H9 (cell line): ENCODE measurements at regions not wholly inside any gene's neighbourhood (a gene's known extent, or its start where the extent isn't known, plus 50 kb on each side); places are given as distances from the start of the nearest gene placed in this dataset.

Experiments used
- DNase-seq: peaks from one replicate; pipeline ENCODE4 v3.0.0-alpha.2; 2017
- H2AFZ ChIP-seq: one replicate; pipeline ENCODE4 v1.6.1; 2013; ENCODE audit warnings: mild to moderate bottlenecking, low read length, control low read depth, moderate library complexity
- H2AK5ac ChIP-seq: 2 replicates; pipeline ENCODE4 v1.6.1; 2013; ENCODE audit warnings: low read length, control low read depth, mixed read lengths; ENCODE audit not compliant: insufficient read length
- H2BK120ac ChIP-seq: one replicate; pipeline ENCODE4 v1.6.1; 2013; ENCODE audit warnings: low read depth, mild to moderate bottlenecking, low read length, control low read depth, inconsistent platforms; ENCODE audit not compliant: poor library complexity, severe bottlenecking
- H2BK12ac ChIP-seq: 2 replicates; pipeline ENCODE4 v1.6.1; 2013; ENCODE audit warnings: low read length, control low read depth, mixed read lengths, low read depth; ENCODE audit not compliant: insufficient read length
- H2BK15ac ChIP-seq: 2 replicates; pipeline ENCODE4 v1.6.1; 2013; ENCODE audit warnings: low read depth, low read length, control low read depth
- H2BK20ac ChIP-seq: one replicate; pipeline ENCODE4 v1.6.1; 2013; ENCODE audit warnings: low read depth, mild to moderate bottlenecking, low read length, control low read depth, inconsistent platforms; ENCODE audit not compliant: poor library complexity, severe bottlenecking
- H2BK5ac ChIP-seq: 2 replicates; pipeline ENCODE4 v1.6.1; 2013; ENCODE audit warnings: low read length, control low read depth, mixed read lengths; ENCODE audit not compliant: insufficient read length
- H3K14ac ChIP-seq: 2 replicates; pipeline ENCODE4 v1.6.1; 2013; ENCODE audit warnings: low read length, control low read depth; ENCODE audit not compliant: insufficient read depth
- H3K18ac ChIP-seq: 2 replicates; pipeline ENCODE4 v1.6.1; 2013; ENCODE audit warnings: low read depth, mild to moderate bottlenecking, mixed read lengths, low read length, control low read depth; ENCODE audit not compliant: insufficient read length
- H3K23ac ChIP-seq: 2 replicates; pipeline ENCODE4 v1.6.1; 2013; ENCODE audit warnings: low read length, control low read depth, mixed read lengths, low read depth; ENCODE audit not compliant: insufficient read length
- H3K23me2 ChIP-seq: 2 replicates; pipeline ENCODE4 v1.6.1; 2013; ENCODE audit warnings: low read depth, mild to moderate bottlenecking, mixed read lengths, low read length, control low read depth; ENCODE audit not compliant: insufficient read length, poor library complexity, severe bottlenecking
- H3K27ac ChIP-seq: 2 replicates; pipeline ENCODE4 v1.5.1; 2013; ENCODE audit warnings: low read length, control low read depth, mixed read lengths, low read depth; ENCODE audit not compliant: insufficient read length
- H3K27me3 ChIP-seq: 2 replicates; pipeline ENCODE4 v1.6.1; 2013; ENCODE audit warnings: low read length, control low read depth, inconsistent platforms; ENCODE audit not compliant: insufficient read depth
- H3K4ac ChIP-seq: 2 replicates; pipeline ENCODE4 v1.6.1; 2013; ENCODE audit warnings: low read depth, mild to moderate bottlenecking, control low read depth, inconsistent platforms, low read length, moderate library complexity
- H3K4me1 ChIP-seq: 2 replicates; pipeline ENCODE4 v1.6.1; 2013; ENCODE audit warnings: low read length, control low read depth, inconsistent platforms; ENCODE audit not compliant: insufficient read depth
- H3K4me2 ChIP-seq: 2 replicates; pipeline ENCODE4 v1.6.1; 2013; ENCODE audit warnings: low read length, control low read depth, mixed read lengths; ENCODE audit not compliant: insufficient read length, insufficient read depth
- H3K56ac ChIP-seq: 2 replicates; pipeline ENCODE4 v1.6.1; 2013; ENCODE audit warnings: low read depth, mild to moderate bottlenecking, mixed read lengths, low read length, control low read depth; ENCODE audit not compliant: insufficient read length
- H3K79me1 ChIP-seq: 2 replicates; pipeline ENCODE4 v1.6.1; 2013; ENCODE audit warnings: low read depth, mild to moderate bottlenecking, moderate library complexity, low read length, control low read depth, inconsistent platforms; ENCODE audit not compliant: insufficient read depth, poor library complexity, severe bottlenecking
- H3K79me2 ChIP-seq: 2 replicates; pipeline ENCODE4 v1.6.1; 2013; ENCODE audit warnings: low read length, control low read depth, inconsistent platforms; ENCODE audit not compliant: insufficient read depth
- H3K9ac ChIP-seq: 2 replicates; pipeline ENCODE4 v1.6.1; 2013; ENCODE audit warnings: low read length, control low read depth, mixed read lengths; ENCODE audit not compliant: insufficient read length; ENCODE audit errors: extremely low read depth
- H3K9me3 ChIP-seq: one replicate; pipeline ENCODE4 v1.6.1; 2013; ENCODE audit warnings: low read depth, low read length, inconsistent platforms; ENCODE audit not compliant: control insufficient read depth
- H3T11ph ChIP-seq: one replicate; pipeline ENCODE4 v1.6.1; 2013; ENCODE audit warnings: mild to moderate bottlenecking, low read length, control low read depth, inconsistent platforms
- H4K20me1 ChIP-seq: one replicate; pipeline ENCODE4 v1.6.1; 2013; ENCODE audit not compliant: control insufficient read depth, insufficient read length, insufficient read depth
- H4K5ac ChIP-seq: 2 replicates; pipeline ENCODE4 v1.6.1; 2013; ENCODE audit warnings: low read depth, mild to moderate bottlenecking, mixed read lengths, low read length, control low read depth; ENCODE audit not compliant: insufficient read length
- H4K8ac ChIP-seq: replicated peaks from 2 replicates; pipeline ENCODE4 v1.6.1; 2013; ENCODE audit warnings: low read length, control low read depth, mixed read lengths, low read depth; ENCODE audit not compliant: insufficient read length
- H4K91ac ChIP-seq: 2 replicates; pipeline ENCODE4 v1.6.1; 2013; ENCODE audit warnings: low read depth, mild to moderate bottlenecking, moderate library complexity, mixed read lengths, low read length, control low read depth; ENCODE audit not compliant: insufficient read length
- H3K27ac Mint-ChIP-seq, 3 experiments: 2 replicates in 2 of 3; 3 replicates in 1 of 3; pipeline ENCODE4 v1.8.0; 2020 to 2021; ENCODE audit warnings: mixed read lengths in 3 of 3, mild to moderate bottlenecking in 1 of 3, moderate library complexity in 1 of 3
- H3K27me3 Mint-ChIP-seq: 2 replicates; pipeline ENCODE4 v1.8.0; 2021; ENCODE audit warnings: low read depth, mild to moderate bottlenecking, moderate library complexity, mixed read lengths
- H3K36me3 Mint-ChIP-seq, 3 experiments: 2 replicates in 2 of 3; 3 replicates in 1 of 3; pipeline ENCODE4 v1.8.0; 2020 to 2021; ENCODE audit warnings: low read depth in 3 of 3, mixed read lengths in 3 of 3; ENCODE audit not compliant: insufficient read depth in 1 of 3
- H3K4me1 Mint-ChIP-seq, 2 experiments: 2 replicates each; pipeline ENCODE4 v1.8.0; 2020; ENCODE audit warnings: mixed read lengths in 2 of 2
- H3K4me3 Mint-ChIP-seq, 2 experiments: 2 replicates in 1 of 2; 3 replicates in 1 of 2; pipeline ENCODE4 v1.8.0; 2020 to 2021; ENCODE audit warnings: mild to moderate bottlenecking in 2 of 2, mixed read lengths in 2 of 2, moderate library complexity in 1 of 2
- H3K9me3 Mint-ChIP-seq, 2 experiments: 2 replicates in 1 of 2; 3 replicates in 1 of 2; pipeline ENCODE4 v1.8.0; 2020; ENCODE audit warnings: mild to moderate bottlenecking in 2 of 2, mixed read lengths in 2 of 2, moderate library complexity in 1 of 2
- CTCF ChIP-seq: fragments of 200-600 bp; sonication (generic); conservative IDR thresholded peaks from 3 replicates; pipeline ENCODE4 v1.8.0; 2021; ENCODE audit warnings: antibody characterized with exemption, mild to moderate bottlenecking
- WGBS: extraction: QIAGEN DNeasy Blood & Tissue Kit; methylation state at CpG from one replicate; pipeline ENCODE4 v1.1.7; 2013; ENCODE audit warnings: missing lambda C conversion rate, low lambda C conversion rate, mixed read lengths; ENCODE audit not compliant: insufficient read length; ENCODE audit errors: extremely low coverage; 5-methylcytosine and 5-hydroxymethylcytosine counted together

- Histone ChIP-seq H2AFZ (no peak overlapping the region), H3K56ac (no peak overlapping the region), H4K8ac (no peak overlapping the region), H3T11ph (no peak overlapping the region), H4K5ac (no peak overlapping the region), H2AK5ac (no peak overlapping the region), H4K91ac (no peak overlapping the region), H3K23ac (no peak overlapping the region), H3K27me3 (no peaks in the 10 kb centered on the region), H3K27ac (no peak overlapping the region), H3K9ac (no peak overlapping the region), H4K20me1 (no peaks in the 10 kb centered on the region), H2BK120ac (no peak overlapping the region), H2BK20ac (no peak overlapping the region), H3K79me1 (no peaks in the 10 kb centered on the region), H3K79me2 (no peaks in the 10 kb centered on the region), H3K14ac (no peak overlapping the region), H2BK12ac (no peak overlapping the region), H3K9me3 (no peaks in the 10 kb centered on the region), H3K4ac (no peak overlapping the region), H2BK5ac (no peak overlapping the region), H3K4me2 (no peak overlapping the region), H3K23me2 (no peaks in the 10 kb centered on the region), H3K4me1 (no peaks in the 10 kb centered on the region), H3K18ac (no peak overlapping the region), H2BK15ac (no peak overlapping the region)
- TF ChIP-seq CTCF: no peak
- WGBS: no CpG with 5 or more reads among the region's 1 CpG
- H3K4me1 Mint-ChIP-seq: no peaks in the 10 kb centered on the region
- no peaks in the 10 kb centered on the region for H3K36me3 Mint-ChIP-seq
- no peak for DNase-seq
- H3K9me3 Mint-ChIP-seq: no peaks in the 10 kb centered on the region; a peak in 1 of 5 replicates
- no peak overlapping the region for H3K4me3 Mint-ChIP-seq
- no peak overlapping the region for H3K27ac Mint-ChIP-seq
- peaks cover 4% of the 10 kb centered on the region; the same call in 1 of the 2 replicates for H3K27me3 Mint-ChIP-seq
These were observed 152.9 kb upstream of the INHBA start for GRCh38 chr7:41855798-41856197.
